ENCODE measurements at regions not wholly inside any gene's neighbourhood (a gene's known extent, or its start where the extent isn't known, plus 50 kb on each side); places are given as distances from the start of the nearest gene placed in this dataset.

GRCh38 chr1:36743286-36744005 lies 260.7 kb upstream of the CSF3R start:
- no peak for DNase-seq (ENCODE audit: insufficient read length, low spot score)
- FAIRE-seq = no peak

GRCh38 chr1:36741066-36741465 lies 258.4 kb upstream of the CSF3R start:
- FAIRE-seq (no peak), DNase-seq (ENCODE audit: insufficient read length, low spot score) (no peak)

DNA sequence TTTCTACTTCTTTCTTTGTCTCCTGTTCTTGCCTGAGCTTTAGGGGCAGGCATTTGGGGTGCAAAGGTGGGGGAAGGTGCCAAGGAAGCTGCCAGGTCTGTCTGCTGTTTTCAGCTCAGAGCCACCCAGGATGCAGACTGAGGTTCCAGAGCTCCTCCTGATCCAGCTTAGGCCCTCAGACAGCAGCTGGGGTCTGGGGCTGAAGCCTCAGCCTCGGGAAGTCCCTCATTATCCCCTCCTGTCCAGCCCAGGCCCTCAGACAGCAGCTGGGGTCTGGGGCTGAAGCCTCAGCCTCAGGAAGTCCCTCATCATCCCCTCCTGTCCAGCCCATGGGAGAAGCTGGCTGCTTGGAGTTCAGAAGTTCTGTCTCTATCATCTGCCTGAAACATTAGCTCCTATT lies 257.7 kb upstream of the CSF3R start:
- DNase-seq (ENCODE audit: insufficient read length, low spot score) (no peak), FAIRE-seq (no peak)

DNA sequence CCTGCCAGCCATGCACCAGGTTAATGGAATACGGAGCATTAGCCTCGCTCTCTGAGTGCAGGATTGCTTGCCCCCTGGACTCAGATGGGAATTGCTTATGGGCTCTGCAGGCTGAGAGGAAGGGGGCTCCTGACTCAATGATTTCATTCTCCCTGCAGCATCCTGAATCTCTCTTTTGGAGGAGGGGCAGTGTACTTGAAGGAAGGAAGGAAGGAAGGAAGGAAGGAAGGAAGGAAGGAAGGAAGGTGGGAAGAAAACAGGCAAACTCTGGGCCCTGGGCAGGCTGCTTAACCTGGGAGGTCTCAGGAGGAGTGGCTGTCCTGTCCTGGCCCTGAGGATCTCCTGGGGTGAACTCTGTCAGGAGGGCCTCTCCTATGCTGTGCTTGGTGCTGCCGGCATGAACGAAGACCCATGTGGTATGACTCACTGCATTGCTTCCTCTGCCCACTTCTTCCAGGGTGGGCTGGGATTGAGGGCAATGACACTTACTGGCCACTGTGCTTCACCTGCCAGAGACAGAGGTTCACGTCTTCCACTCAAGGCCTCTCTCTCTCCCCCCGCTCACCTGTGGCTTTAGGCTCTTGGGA lies 257.1 kb upstream of the CSF3R start:
- no peak for FAIRE-seq

DNA sequence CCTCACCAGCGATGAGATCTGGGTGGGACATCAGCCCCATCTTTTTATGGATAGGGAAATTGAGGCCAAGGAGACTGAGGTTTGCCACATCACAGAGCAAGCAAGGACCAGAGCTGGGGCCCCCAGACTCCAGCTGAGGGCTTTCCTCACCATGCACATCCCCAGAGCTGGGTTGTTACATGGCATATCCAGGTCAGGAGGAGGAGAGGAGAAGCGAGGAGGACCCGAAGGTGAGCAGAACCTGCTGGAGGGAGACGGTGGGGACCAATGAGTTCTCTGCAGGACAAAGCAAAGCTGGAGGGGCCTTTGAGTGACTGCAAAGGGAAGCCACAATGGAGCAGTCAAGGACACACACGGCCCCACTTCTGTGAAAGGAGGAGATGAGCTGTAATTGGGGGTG lies 255.5 kb upstream of the CSF3R start:
- no peak for DNase-seq (ENCODE audit: insufficient read length, low spot score)
- no peak for FAIRE-seq

More for the DNA sequence above, 257.1 kb upstream of the CSF3R start:
- no peak for DNase-seq (ENCODE audit: insufficient read length, low spot score)

GRCh38 chr1:36737767-36738166 lies 255.1 kb upstream of the CSF3R start:
- DNase-seq (ENCODE audit: insufficient read length, low spot score) (no peak), FAIRE-seq (no peak)

- no peak for DNase-seq (ENCODE audit: insufficient read length, low spot score)
- FAIRE-seq = no peak
Measured at GRCh38 chr1:36737038-36737555, 254.4 kb upstream of the CSF3R start.

DNA sequence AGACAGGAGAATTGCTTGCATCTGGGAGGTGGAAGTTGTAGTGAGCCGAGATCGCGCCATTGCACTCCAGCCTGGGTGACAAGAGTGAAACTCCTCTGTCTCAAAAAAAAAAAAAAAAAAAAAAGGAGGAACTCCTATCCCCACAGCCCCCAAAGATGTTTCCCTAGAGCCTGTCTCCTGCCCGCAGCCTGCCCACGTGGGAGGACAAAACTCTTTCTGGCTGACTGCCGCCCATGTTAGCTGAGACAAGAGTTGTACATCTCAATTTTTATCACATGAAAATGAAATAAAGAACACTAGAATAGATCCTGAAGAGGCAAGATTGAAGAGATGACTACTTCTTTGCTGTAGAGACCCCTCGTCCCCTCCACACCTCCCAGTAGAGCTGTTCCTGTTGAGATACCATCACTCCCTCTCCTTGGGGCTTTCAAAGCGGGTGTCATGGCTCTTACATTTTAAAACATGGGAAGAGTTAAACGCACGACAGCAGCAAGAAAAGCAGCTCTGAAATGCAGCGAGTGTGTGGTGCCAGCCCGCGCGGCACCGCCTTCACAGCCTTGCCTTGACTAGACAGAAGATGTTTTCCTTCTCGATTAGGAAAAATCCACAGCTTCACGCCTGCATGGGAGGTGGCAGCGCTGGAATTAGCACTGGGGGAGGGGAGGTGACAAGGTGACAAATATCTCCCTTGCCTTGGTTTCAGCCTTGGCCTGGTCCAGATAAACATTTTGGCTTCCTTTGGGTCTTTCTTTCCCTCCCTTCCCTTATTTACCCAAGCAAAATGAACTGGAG lies 253.4 kb upstream of the CSF3R start:
- FAIRE-seq = no peak
- DNase-seq (ENCODE audit: insufficient read length, low spot score) = no peak

- FAIRE-seq = no peak
- DNase-seq (ENCODE audit: insufficient read length, low spot score) = no peak
Measured at GRCh38 chr1:36735436-36735835, 252.7 kb upstream of the CSF3R start.

DNA sequence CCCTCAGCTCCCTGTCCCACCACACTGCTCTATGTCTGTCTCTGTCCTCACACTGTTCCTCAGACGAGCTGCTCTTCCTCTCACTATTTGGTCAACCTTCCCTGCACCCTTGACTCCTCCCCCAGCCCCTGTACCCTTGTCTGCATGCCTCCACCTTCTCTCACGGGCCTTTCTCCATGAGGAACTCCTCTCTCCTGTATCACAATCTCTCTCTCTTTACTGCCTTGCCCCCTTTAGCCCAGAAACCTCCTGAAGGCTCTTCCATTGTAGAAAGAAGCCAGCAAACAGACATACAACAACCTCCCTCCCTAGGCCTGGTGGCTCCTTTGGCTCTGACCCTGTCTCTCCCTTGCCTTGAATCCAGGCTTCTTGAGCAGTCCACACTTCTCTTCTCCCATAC lies 251.6 kb upstream of the CSF3R start:
- FAIRE-seq (no peak), DNase-seq (ENCODE audit: insufficient read length, low spot score) (no peak)

- FAIRE-seq (no peak), DNase-seq (ENCODE audit: insufficient read length, low spot score) (no peak)
Measured at GRCh38 chr1:36733748-36734147, 251.0 kb upstream of the CSF3R start.

DNA sequence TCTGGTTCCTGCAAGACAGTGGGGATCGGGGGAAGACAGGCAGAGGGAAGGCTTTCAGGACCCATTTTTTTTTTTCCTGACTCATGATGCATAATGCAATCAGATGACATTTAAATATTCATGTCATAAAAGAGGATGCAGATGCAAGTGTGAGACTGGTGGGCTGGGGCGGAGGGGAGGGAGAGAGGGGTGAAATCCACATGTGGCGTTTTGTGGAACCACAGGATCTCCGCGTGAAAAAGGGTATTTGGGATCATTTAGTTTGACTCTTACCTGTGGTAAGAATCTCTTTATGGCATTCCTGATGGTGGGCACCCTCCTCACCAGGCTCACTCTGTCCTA lies 249.3 kb upstream of the CSF3R start:
- DNase-seq (ENCODE audit: insufficient read length, low spot score) (no peak), FAIRE-seq (no peak)

- DNase-seq (ENCODE audit: insufficient read length, low spot score) = no peak
- no peak for FAIRE-seq
Measured at GRCh38 chr1:36731226-36732014, 248.7 kb upstream of the CSF3R start.

DNA sequence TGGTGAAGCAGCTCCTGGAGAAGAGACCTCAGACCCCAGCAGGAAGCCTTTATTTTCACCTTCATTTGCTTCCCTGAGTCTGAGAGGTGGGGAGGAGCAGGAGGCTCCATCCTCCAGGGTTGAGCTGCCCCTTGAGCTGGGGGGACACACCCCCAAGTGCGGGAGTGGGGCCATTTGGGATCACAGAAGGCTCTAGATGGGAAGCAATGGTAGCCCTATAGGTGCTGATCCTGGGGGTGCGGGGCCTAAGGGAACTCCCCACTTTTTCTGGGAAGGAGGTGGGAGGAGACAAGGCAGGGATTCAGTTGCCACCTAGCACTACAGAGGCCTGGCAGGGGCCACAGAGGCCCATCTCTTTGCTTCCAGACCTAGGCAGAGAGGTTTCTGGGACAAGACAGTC lies 247.9 kb upstream of the CSF3R start:
- no peak for FAIRE-seq

GRCh38 chr1:36729716-36730510 lies 247.2 kb upstream of the CSF3R start:
- no peak for FAIRE-seq
- no peak for DNase-seq (ENCODE audit: insufficient read length, low spot score)

More for the DNA sequence above, 247.9 kb upstream of the CSF3R start:
- no peak for DNase-seq (ENCODE audit: insufficient read length, low spot score)

DNA sequence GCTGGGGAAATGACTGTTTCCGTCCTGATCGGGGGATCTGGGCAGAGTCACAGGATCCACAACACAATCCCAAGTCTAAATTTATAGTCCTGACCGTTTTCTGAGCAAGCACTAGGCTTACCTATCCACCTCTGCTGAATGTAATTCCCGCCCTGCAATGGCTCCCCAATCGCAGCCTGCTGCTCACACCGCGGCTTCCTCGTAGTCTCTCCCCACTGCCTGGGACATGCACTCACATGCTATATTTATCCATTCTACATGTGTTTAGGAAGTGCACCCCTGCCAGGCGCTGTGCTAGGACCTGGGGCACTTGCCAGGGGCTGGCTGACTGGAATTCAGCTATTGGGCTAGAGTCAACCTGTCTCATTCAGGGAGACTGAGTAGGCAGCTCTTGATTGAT lies 246.6 kb upstream of the CSF3R start:
- DNase-seq (ENCODE audit: insufficient read length, low spot score) = no peak
- FAIRE-seq = no peak

DNA sequence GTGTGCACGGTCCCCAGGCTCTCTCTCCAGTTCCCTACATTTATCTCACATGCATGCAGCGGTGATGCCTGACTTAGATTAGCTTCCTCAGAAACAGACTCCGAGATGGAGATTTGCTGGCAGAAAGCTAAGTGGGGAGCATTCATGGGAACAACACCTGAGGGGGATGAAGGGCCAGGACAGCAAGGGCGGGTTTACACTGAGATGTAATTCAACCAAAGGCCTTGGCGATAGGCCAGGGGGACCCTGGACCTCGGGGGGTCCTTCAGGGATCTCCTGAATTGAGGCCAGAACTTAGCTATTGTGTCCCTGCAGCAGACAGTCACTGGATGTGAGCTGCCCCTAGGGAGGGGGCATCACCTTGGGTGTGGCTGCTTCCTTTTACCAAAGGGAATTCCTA lies 246.1 kb upstream of the CSF3R start:
- FAIRE-seq (no peak), DNase-seq (ENCODE audit: insufficient read length, low spot score) (no peak)

DNA sequence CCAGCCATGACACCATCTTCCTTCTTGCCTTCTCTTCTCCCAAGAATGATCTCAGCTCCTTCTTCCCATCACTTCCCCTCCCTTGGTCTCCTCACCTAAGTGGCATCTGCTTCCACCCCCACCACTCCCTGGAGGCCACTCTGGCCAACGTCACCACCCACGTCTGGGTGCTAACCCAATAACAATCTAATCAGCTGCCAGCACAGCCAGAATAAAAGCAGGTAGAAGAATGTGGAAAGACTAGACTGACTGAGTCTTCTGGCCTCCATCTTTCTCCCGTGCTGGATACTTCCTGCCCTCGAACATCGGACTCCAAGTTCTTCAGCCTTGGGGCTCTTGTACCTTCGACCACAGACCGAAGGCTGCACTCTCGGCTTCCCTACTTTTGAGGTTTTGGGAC lies 245.3 kb upstream of the CSF3R start:
- DNase-seq (ENCODE audit: insufficient read length, low spot score) (no peak), FAIRE-seq (no peak)

DNA sequence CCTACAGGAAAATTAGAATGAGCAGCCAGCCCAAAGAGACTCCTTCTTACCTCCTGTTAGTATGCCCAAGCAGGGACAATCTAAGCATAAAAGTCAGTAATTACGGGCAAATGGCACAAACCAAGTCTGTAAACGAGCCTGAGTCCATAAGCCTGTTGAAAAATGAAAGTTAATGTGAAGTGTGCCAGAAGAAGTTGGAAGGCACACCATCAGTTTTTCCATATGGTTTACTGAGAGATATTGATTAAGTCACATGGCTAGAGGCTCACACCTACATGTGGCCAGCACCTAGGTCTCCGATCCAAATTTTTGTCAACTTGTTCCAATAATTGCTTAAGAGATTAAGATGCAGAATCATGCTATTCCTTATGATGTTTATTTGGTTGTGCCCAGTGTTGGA lies 242.4 kb upstream of the CSF3R start:
- no peak for DNase-seq (ENCODE audit: insufficient read length, low spot score)
- FAIRE-seq = no peak

GRCh38 chr1:36723813-36724212 lies 241.1 kb upstream of the CSF3R start:
- DNase-seq (ENCODE audit: insufficient read length, low spot score) (no peak), FAIRE-seq (no peak)

All from GM19239 (cell line).